Keratinocyte (primary cell): ENCODE measurements at regions not wholly inside any gene's neighbourhood (a gene's known extent, or its start where the extent isn't known, plus 50 kb on each side); places are given as distances from the start of the nearest gene placed in this dataset.

Source experiments
- DNase-seq: peaks from one replicate; pipeline ENCODE4 v3.0.0-alpha.2; 2011; ENCODE audit warnings: low read depth, missing footprints, low spot score
- FAIRE-seq: peaks from 2 replicates; lab custom pipeline; 2011; peaks lifted over from hg19 to GRCh38; lab: Jason Lieb, UNC
- H2AFZ ChIP-seq: 2 replicates; pipeline ENCODE4 v1.6.0; 2012; ENCODE audit warnings: low read length, control low read depth, inconsistent platforms; ENCODE audit not compliant: control insufficient read depth
- H3K27ac ChIP-seq: 2 replicates; pipeline ENCODE4 v1.5.1; 2011; ENCODE audit warnings: low read length; ENCODE audit not compliant: control insufficient read depth, insufficient read depth
- H3K27me3 ChIP-seq: 3 replicates; pipeline ENCODE4 v1.6.0; 2011; ENCODE audit warnings: low read length; ENCODE audit not compliant: control insufficient read depth, insufficient read depth; ENCODE audit errors: extremely low read depth
- H3K36me3 ChIP-seq, 2 experiments: 2 replicates in 1 of 2; 3 replicates in 1 of 2; pipeline ENCODE4 v1.5.1; 2011; ENCODE audit warnings: low read length in 2 of 2, mild to moderate bottlenecking in 1 of 2; ENCODE audit not compliant: control insufficient read depth in 2 of 2, insufficient read depth in 2 of 2; ENCODE audit errors: extremely low read depth in 1 of 2
- H3K4me1 ChIP-seq: 3 replicates; pipeline ENCODE4 v1.5.1; 2011; ENCODE audit warnings: low read length; ENCODE audit not compliant: control insufficient read depth, insufficient read depth; ENCODE audit errors: extremely low read depth
- H3K4me2 ChIP-seq: 3 replicates; pipeline ENCODE4 v1.6.0; 2011; ENCODE audit warnings: low read depth, low read length; ENCODE audit not compliant: control insufficient read depth, insufficient read depth; ENCODE audit errors: extremely low read depth
- H3K4me3 ChIP-seq, 3 experiments: fragments of 200-600 bp in 1 of 3; sonication (generic) in 1 of 3; 2 replicates in 2 of 3; 3 replicates in 1 of 3; pipeline ENCODE4 v1.5.1; 2011 to 2016; ENCODE audit warnings: low read length in 3 of 3, mild to moderate bottlenecking in 3 of 3, control low read depth in 2 of 3, inconsistent platforms in 1 of 3, low read depth in 1 of 3, mixed read lengths in 1 of 3, mixed run types in 1 of 3, moderate library complexity in 1 of 3; ENCODE audit not compliant: control insufficient read depth in 2 of 3, insufficient read depth in 2 of 3; ENCODE audit errors: extremely low read depth in 1 of 3
- H3K79me2 ChIP-seq: 2 replicates; pipeline ENCODE4 v1.6.0; 2012; ENCODE audit warnings: low read length; ENCODE audit not compliant: control insufficient read depth, insufficient read depth
- H3K9ac ChIP-seq: 3 replicates; pipeline ENCODE4 v1.6.0; 2011; ENCODE audit warnings: low read length; ENCODE audit not compliant: control insufficient read depth, insufficient read depth; ENCODE audit errors: extremely low read depth
- H3K9me1 ChIP-seq: 3 replicates; pipeline ENCODE4 v1.6.0; 2011; ENCODE audit warnings: low read length; ENCODE audit not compliant: control insufficient read depth, insufficient read depth; ENCODE audit errors: extremely low read depth
- H3K9me3 ChIP-seq: 2 replicates; pipeline ENCODE4 v1.5.1; 2012; ENCODE audit warnings: low read depth, low read length; ENCODE audit not compliant: control insufficient read depth
- H4K20me1 ChIP-seq: 3 replicates; pipeline ENCODE4 v1.6.0; 2011; ENCODE audit warnings: low read length; ENCODE audit not compliant: control insufficient read depth, insufficient read depth; ENCODE audit errors: extremely low read depth
- CTCF ChIP-seq, 3 experiments: IDR thresholded peaks in 1 of 3; conservative IDR thresholded peaks in 1 of 3; optimal IDR thresholded peaks in 1 of 3; 2 replicates in 2 of 3; 3 replicates in 1 of 3; pipeline versions ENCODE3 to v1.5.1; 2011; ENCODE audit warnings: low read length in 3 of 3, mild to moderate bottlenecking in 3 of 3, moderate library complexity in 2 of 3, control low read depth in 1 of 3, inconsistent platforms in 1 of 3; ENCODE audit not compliant: insufficient read depth in 2 of 3; ENCODE audit errors: extremely low read depth in 1 of 3
- EZH2 ChIP-seq: IDR thresholded peaks from one replicate; pipeline ENCODE4 v1.6.1; 2012; ENCODE audit warnings: inconsistent platforms, mild to moderate bottlenecking, low read length, moderate library complexity
- dilution Hi-C: fragments of 300-500 bp; cut with MboI; formaldehyde crosslinking; loops from one replicate; pipeline ENCODE4 v1.7.0; 2020; ENCODE audit warnings: low sequenced_read_pairs; ENCODE audit not compliant: extremely low pct_ligation_motif_present

- DNase-seq = no peak
- H3K9ac ChIP-seq = no peak overlapping the region
These were observed 1040.0 kb downstream of the FAT4 start for GRCh38 chr4:126354784-126355183.

GRCh38 chr4:126358041-126358440, 1043.3 kb downstream of the FAT4 start:
- Histone ChIP-seq H4K20me1 (no peaks in the 10 kb centered on the region), H3K9me1 (no peaks in the 10 kb centered on the region), H3K4me3 (no peak overlapping the region), H3K4me2 (no peak overlapping the region), H3K36me3 (no peaks in the 10 kb centered on the region), H3K9ac (no peak overlapping the region), H3K9me3 (no peaks in the 10 kb centered on the region), H2AFZ (no peak overlapping the region), H3K79me2 (no peaks in the 10 kb centered on the region), H3K4me1 (no peaks in the 10 kb centered on the region), H3K27ac (no peak overlapping the region), H3K27me3 (no peaks in the 10 kb centered on the region)
- dilution Hi-C loops = no loop called here
- FAIRE-seq = no peak
- TF ChIP-seq CTCF (optimal IDR thresholded peaks at IDR 0.05 in 1 of 3, IDR thresholded peaks at IDR 0.05 in 1 of 3, conservative IDR thresholded peaks at IDR 0.05 in 1 of 3; ENCODE audit: extremely low read depth in 1 of 3, insufficient read depth in 2 of 3, low read length in 3 of 3) = no peak
- TF ChIP-seq EZH2 = no peak
- no peak for DNase-seq

More at GRCh38 chr4:126354784-126355183, 1040.0 kb downstream of the FAT4 start:
- Histone ChIP-seq H3K27ac (no peak overlapping the region), H4K20me1 (no peaks in the 10 kb centered on the region), H3K4me3 (no peak overlapping the region), H3K9me3 (no peaks in the 10 kb centered on the region), H3K79me2 (no peaks in the 10 kb centered on the region), H3K9me1 (no peaks in the 10 kb centered on the region), H3K4me1 (no peaks in the 10 kb centered on the region), H2AFZ (no peak overlapping the region), H3K4me2 (no peak overlapping the region), H3K27me3 (no peaks in the 10 kb centered on the region), H3K36me3 (no peaks in the 10 kb centered on the region)
- no peak for TF ChIP-seq CTCF (optimal IDR thresholded peaks at IDR 0.05 in 1 of 3, IDR thresholded peaks at IDR 0.05 in 1 of 3, conservative IDR thresholded peaks at IDR 0.05 in 1 of 3; ENCODE audit: extremely low read depth in 1 of 3, insufficient read depth in 2 of 3, low read length in 3 of 3)
- TF ChIP-seq EZH2 = no peak
- no peak for FAIRE-seq
- dilution Hi-C loops = no loop called here
